ENCODE measurements at regions not wholly inside any gene's neighbourhood (a gene's known extent, or its start where the extent isn't known, plus 50 kb on each side); places are given as distances from the start of the nearest gene placed in this dataset.

DNA sequence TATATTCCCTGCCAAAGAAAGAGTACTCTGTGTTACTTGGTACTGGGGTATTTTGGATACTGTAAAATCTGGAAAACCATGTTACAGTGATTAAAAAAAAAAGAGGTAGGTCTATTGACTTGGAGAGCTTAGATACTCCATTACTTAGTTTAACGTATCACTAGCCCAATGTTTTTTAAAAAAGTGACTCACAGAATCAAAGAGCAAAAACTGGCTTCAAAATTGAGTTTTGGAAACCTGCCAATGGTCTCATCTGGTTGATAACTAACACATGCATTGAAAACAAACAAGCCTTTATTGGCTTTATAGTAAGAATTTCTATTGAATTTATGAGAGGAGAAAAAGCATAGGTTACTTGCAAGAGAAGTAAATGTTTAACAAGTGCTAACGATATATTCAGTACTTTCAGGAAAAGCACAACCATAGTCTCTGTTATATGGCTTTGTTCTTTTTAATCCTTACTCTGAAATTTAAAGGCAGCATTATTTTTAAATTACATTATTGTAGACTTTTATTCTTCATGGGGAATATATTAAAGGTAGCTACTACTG, 563.3 kb upstream of the SORCS1 start:
- TF ChIP-seq, protein P1, sequence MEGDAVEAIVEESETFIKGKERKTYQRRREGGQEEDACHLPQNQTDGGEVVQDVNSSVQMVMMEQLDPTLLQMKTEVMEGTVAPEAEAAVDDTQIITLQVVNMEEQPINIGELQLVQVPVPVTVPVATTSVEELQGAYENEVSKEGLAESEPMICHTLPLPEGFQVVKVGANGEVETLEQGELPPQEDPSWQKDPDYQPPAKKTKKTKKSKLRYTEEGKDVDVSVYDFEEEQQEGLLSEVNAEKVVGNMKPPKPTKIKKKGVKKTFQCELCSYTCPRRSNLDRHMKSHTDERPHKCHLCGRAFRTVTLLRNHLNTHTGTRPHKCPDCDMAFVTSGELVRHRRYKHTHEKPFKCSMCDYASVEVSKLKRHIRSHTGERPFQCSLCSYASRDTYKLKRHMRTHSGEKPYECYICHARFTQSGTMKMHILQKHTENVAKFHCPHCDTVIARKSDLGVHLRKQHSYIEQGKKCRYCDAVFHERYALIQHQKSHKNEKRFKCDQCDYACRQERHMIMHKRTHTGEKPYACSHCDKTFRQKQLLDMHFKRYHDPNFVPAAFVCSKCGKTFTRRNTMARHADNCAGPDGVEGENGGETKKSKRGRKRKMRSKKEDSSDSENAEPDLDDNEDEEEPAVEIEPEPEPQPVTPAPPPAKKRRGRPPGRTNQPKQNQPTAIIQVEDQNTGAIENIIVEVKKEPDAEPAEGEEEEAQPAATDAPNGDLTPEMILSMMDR (IDR thresholded peaks at IDR 0.05) = no peak
- no peak for TF ChIP-seq POLR2A (IDR thresholded peaks at IDR 0.05)
